KMS-11 (cell line): ENCODE measurements at regions not wholly inside any gene's neighbourhood (a gene's known extent, or its start where the extent isn't known, plus 50 kb on each side); places are given as distances from the start of the nearest gene placed in this dataset.

Experiments
- H2AFZ ChIP-seq: fragments of 200-600 bp; sonication (generic); 2 replicates; pipeline ENCODE4 v1.6.1; 2016; ENCODE audit warnings: antibody characterized with exemption, mixed run types, low read depth
- H3K27ac ChIP-seq: fragments of 200-600 bp; sonication (generic); 2 replicates; pipeline ENCODE4 v1.6.1; 2016; ENCODE audit warnings: mild to moderate bottlenecking, mixed run types
- H3K27me3 ChIP-seq: fragments of 200-600 bp; sonication (generic); 2 replicates; pipeline ENCODE4 v1.6.1; 2017; ENCODE audit warnings: mild to moderate bottlenecking, low read depth, mixed run types, moderate library complexity; ENCODE audit not compliant: insufficient read depth
- H3K36me3 ChIP-seq: fragments of 200-600 bp; sonication (generic); 2 replicates; pipeline ENCODE4 v1.6.1; 2017; ENCODE audit warnings: mild to moderate bottlenecking, mixed run types; ENCODE audit not compliant: insufficient read depth
- H3K4me1 ChIP-seq: fragments of 200-600 bp; sonication (generic); 2 replicates; pipeline ENCODE4 v1.6.1; 2016; ENCODE audit warnings: mild to moderate bottlenecking, low read depth, mixed run types; ENCODE audit not compliant: poor library complexity, severe bottlenecking
- H3K4me2 ChIP-seq: fragments of 200-600 bp; sonication (generic); 2 replicates; pipeline ENCODE4 v1.7.0; 2016; ENCODE audit warnings: mild to moderate bottlenecking, mixed run types
- H3K4me3 ChIP-seq: fragments of 200-600 bp; sonication (generic); IDR thresholded peaks from 2 replicates; pipeline ENCODE4 v1.6.1; 2017; ENCODE audit warnings: low read depth, low read length, mixed read lengths; ENCODE audit not compliant: insufficient read depth
- H3K79me2 ChIP-seq: fragments of 200-600 bp; sonication (generic); 2 replicates; pipeline ENCODE4 v1.6.1; 2016; ENCODE audit warnings: low read depth, mixed run types; ENCODE audit not compliant: insufficient read depth
- H3K9ac ChIP-seq: fragments of 200-600 bp; sonication (generic); 2 replicates; pipeline ENCODE4 v1.6.1; 2016; ENCODE audit warnings: mild to moderate bottlenecking, mixed run types
- H4K20me1 ChIP-seq: fragments of 200-600 bp; sonication (generic); 2 replicates; pipeline ENCODE4 v1.6.1; 2016; ENCODE audit warnings: mild to moderate bottlenecking, mixed run types; ENCODE audit not compliant: insufficient read depth
- TF ChIP-seq, protein P1 (sequence below): fragments of 200-600 bp; sonication (generic); conservative IDR thresholded peaks from 2 replicates; pipeline ENCODE4 v1.6.1; 2017; ENCODE audit warnings: low read depth, mild to moderate bottlenecking, antibody characterized with exemption, low read length, moderate library complexity, mixed read lengths

DNA sequence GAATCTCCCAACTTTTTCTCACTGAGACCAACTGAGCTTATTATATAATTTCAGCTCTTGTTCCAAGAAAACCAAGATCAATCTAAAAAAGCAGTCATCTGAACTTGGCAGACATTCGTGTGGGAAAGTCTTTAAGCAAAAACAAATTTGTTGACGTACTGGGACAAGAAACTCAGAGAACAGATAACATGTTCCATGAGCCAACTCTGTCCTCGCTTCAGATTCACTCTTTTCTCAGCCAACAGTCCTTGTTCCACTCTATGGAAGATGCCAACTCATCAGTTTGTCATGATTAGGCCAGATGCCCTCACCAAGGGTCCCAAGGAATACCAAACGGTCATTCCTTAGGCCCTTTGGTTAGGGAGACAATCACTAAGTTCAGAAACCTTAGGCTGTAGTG, 224.2 kb upstream of the CTAGE1 start:
- Histone ChIP-seq H3K9ac (no peak overlapping the region), H2AFZ (no peak overlapping the region), H3K36me3 (no peaks in the 10 kb centered on the region), H3K79me2 (no peaks in the 10 kb centered on the region), H3K4me3 (no peak overlapping the region), H3K27me3 (no peaks in the 10 kb centered on the region), H3K27ac (no peak overlapping the region), H3K4me1 (no peaks in the 10 kb centered on the region), H4K20me1 (no peaks in the 10 kb centered on the region), H3K4me2 (no peak overlapping the region)
- TF ChIP-seq, protein P1, sequence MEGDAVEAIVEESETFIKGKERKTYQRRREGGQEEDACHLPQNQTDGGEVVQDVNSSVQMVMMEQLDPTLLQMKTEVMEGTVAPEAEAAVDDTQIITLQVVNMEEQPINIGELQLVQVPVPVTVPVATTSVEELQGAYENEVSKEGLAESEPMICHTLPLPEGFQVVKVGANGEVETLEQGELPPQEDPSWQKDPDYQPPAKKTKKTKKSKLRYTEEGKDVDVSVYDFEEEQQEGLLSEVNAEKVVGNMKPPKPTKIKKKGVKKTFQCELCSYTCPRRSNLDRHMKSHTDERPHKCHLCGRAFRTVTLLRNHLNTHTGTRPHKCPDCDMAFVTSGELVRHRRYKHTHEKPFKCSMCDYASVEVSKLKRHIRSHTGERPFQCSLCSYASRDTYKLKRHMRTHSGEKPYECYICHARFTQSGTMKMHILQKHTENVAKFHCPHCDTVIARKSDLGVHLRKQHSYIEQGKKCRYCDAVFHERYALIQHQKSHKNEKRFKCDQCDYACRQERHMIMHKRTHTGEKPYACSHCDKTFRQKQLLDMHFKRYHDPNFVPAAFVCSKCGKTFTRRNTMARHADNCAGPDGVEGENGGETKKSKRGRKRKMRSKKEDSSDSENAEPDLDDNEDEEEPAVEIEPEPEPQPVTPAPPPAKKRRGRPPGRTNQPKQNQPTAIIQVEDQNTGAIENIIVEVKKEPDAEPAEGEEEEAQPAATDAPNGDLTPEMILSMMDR, result no peak

DNA sequence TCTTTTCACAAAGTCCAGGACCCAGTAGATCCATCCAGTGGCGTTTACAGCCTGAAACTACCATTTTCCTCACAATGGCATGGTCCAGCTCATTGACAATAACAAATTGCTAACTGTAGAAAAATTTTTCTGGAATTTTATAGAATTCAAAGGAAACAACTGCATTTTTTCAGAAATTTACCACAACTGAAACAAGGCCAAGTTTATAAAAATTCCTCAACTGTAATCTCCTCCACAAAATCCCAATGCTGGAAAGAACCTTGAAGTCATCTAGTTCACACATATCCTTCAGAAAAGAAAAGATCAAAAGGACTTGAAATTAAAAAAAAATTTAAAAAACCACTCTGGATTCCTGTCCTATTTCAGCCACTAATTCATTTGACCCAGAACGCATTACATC, 226.0 kb upstream of the CTAGE1 start:
- H3K4me2 ChIP-seq, result no peak overlapping the region
- TF ChIP-seq, protein P1, result no peak

DNA sequence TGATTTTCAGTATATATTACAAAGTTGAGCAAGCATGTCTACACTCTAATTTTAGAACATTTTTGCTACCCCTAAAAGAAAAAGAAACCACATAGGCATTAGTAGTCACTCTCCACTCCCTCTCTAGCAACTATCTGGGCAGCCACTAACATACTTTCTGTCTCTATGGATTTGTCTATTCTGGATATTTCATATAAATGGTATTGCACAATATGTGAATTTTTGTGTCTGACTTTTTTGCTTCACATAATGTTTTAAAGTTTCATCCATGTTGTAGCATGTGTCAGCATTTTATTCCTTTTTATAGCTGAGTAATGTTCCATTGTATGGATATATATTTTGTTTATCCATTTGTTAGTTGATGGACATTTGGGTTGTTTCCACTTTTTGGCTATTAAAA, 232.5 kb upstream of the CTAGE1 start:
- Histone ChIP-seq H3K36me3 (no peaks in the 10 kb centered on the region), H3K4me3 (no peak overlapping the region), H2AFZ (no peak overlapping the region), H3K27me3 (no peaks in the 10 kb centered on the region), H4K20me1 (no peaks in the 10 kb centered on the region), H3K27ac (no peak overlapping the region), H3K9ac (no peak overlapping the region), H3K4me2 (no peak overlapping the region), H3K79me2 (no peaks in the 10 kb centered on the region), H3K4me1 (no peaks in the 10 kb centered on the region)
- TF ChIP-seq, protein P1, result no peak

More for the DNA sequence above, 226.0 kb upstream of the CTAGE1 start:
- H3K27ac ChIP-seq, result no peak overlapping the region
- no peak overlapping the region for H2AFZ ChIP-seq
- H3K4me3 ChIP-seq, result no peak overlapping the region
- H3K79me2 ChIP-seq, result no peaks in the 10 kb centered on the region
- no peak overlapping the region for H3K9ac ChIP-seq
- no peaks in the 10 kb centered on the region for H3K27me3 ChIP-seq
- H4K20me1 ChIP-seq, result no peaks in the 10 kb centered on the region
- no peaks in the 10 kb centered on the region for H3K4me1 ChIP-seq
- no peaks in the 10 kb centered on the region for H3K36me3 ChIP-seq

DNA sequence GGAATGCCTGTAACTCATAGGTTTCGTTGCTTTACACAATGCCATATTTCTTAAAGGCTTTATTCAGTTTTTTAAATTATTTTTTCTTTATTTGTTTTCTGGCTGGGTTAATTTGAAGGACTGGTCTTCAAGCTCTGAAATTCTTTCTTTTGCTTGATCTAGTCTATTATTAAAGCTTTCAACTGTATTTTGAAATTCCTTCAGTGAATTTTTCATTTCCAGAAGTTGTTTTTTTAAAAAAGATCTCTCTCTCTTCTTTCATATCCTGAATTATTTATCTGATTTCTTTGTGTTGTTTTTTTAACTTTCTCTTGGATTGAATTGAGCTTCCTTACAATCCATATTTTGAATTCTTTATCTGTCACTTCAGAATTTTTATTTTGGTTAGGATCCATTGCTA, 239.9 kb upstream of the CTAGE1 start:
- TF ChIP-seq, protein P1, result no peak

DNA sequence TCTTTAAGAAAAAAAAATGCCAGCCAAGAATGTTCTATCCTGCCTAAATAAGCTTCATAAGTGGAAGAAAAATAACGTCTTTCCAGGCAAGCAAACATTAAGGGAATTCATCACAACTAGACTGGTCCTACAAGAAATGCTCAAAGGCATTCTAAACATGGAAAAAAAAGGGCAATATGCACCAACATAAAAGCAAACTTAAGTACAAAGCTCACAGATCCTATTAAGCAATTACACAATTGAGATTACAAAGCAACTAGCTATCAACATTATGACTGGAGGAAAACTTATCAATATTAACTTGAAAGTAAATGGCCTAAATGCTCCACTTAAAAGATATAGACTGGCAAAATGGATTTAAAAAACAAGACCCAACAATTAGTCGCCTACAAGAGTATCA, 240.6 kb upstream of the CTAGE1 start:
- H3K27me3 ChIP-seq, result no peaks in the 10 kb centered on the region
- no peak overlapping the region for H3K27ac ChIP-seq
- H2AFZ ChIP-seq, result no peak overlapping the region
- no peaks in the 10 kb centered on the region for H3K79me2 ChIP-seq
- no peak overlapping the region for H3K4me3 ChIP-seq
- TF ChIP-seq, protein P1, result no peak
- H4K20me1 ChIP-seq, result no peaks in the 10 kb centered on the region
- H3K4me2 ChIP-seq, result no peak overlapping the region
- H3K36me3 ChIP-seq, result no peaks in the 10 kb centered on the region
- no peak overlapping the region for H3K9ac ChIP-seq
- H3K4me1 ChIP-seq, result no peaks in the 10 kb centered on the region

More for the DNA sequence above, 239.9 kb upstream of the CTAGE1 start:
- no peaks in the 10 kb centered on the region for H3K4me1 ChIP-seq
- H3K79me2 ChIP-seq, result no peaks in the 10 kb centered on the region
- H3K9ac ChIP-seq, result no peak overlapping the region
- H3K27ac ChIP-seq, result no peak overlapping the region
- H3K27me3 ChIP-seq, result no peaks in the 10 kb centered on the region
- no peak overlapping the region for H3K4me3 ChIP-seq
- no peak overlapping the region for H3K4me2 ChIP-seq
- H2AFZ ChIP-seq, result no peak overlapping the region
- no peaks in the 10 kb centered on the region for H4K20me1 ChIP-seq
- H3K36me3 ChIP-seq, result no peaks in the 10 kb centered on the region
